T47D (cell line): ENCODE measurements at regions not wholly inside any gene's neighbourhood (a gene's known extent, or its start where the extent isn't known, plus 50 kb on each side); places are given as distances from the start of the nearest gene placed in this dataset.
"Not testable (repeated sequence)": the region's sequence is repeated elsewhere in the genome, so short reads cannot be mapped to it uniquely, and the experiment has no call there.

Experiments used
- DNase-seq, 2 experiments: peaks; one replicate each; pipeline versions ENCODE4 v3.0.0 to v3.0.0-alpha.2; 2011 to 2012; ENCODE audit warnings: low read depth in 1 of 2, low spot score in 1 of 2
- JUND ChIP-seq: IDR thresholded peaks from 2 replicates; pipeline ENCODE4 v1.6.1; 2012; ENCODE audit warnings: low read depth
- in situ Hi-C: cut with HindIII; loops from 2 replicates; pipeline ENCODE4 v1.10.0; 2016; ENCODE audit warnings: low sequenced_read_pairs, low pct_unique_long_range_greater_than_20kb

DNA sequence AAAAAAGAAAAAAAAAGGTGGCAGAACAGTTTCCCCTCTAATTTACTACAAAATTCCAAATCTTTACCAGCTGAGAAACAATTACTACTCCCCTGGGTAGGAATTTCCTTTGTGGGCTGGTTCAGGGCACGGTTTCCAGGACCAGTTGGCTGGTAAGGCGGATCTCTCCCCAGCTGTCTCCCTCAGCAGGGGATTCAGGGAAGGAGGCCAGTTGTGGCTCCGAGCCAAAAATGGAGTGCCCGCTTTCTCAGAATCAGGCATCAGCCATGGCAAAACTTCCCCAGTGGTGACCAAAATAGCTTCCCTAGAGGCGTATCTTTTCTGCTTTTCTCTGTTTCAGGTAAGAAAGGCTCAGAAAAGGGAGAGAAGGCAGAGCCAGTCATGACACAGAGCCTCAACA lies 91.2 kb downstream of the ZNF22 start:
- DNase-seq: no peak
- no peak for TF ChIP-seq JUND
- in situ Hi-C loops: no loop called here

DNA sequence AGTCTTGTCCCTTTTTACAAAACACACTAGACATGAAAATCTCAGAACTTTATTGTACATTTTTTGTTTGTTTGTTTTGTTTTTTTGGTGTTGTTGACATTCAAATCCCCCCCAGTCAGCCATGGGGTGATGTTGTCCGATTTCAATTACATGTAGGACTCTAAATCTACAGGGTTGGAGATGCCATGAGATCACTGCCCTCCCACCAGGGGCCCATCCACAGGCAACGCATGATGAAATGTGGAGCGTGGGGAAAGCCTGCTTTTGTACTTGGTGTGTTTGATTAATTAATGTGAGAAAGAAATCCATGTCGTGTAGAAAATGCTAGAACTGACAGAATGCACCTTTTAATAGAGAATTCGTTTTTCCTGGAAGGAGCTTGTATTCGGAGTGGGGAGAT lies 93.2 kb downstream of the ZNF22 start:
- in situ Hi-C loops: no loop called here
- TF ChIP-seq JUND: no peak
- DNase-seq: no peak

DNA sequence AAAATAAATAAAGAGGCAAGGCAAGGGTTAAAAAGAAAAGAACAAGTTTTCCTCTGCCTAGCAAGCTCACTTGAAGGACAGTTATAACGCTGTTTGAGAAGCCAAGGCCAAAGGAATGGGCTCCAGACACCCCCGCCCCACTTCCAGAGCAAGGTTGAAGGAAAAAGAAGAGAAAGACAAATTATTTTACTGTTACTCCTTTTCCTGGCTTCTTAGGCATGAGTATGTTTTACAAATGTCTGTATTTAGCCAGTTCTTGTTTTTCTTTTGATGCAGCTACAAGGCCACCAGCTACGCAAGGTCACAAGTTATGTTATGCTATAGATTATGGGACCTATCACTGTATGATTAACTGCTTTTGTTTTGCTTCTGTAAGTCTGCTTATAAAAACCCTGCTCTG lies 94.6 kb downstream of the ZNF22 start:
- no peak for TF ChIP-seq JUND
- in situ Hi-C loops: no loop called here
- no peak for DNase-seq

DNA sequence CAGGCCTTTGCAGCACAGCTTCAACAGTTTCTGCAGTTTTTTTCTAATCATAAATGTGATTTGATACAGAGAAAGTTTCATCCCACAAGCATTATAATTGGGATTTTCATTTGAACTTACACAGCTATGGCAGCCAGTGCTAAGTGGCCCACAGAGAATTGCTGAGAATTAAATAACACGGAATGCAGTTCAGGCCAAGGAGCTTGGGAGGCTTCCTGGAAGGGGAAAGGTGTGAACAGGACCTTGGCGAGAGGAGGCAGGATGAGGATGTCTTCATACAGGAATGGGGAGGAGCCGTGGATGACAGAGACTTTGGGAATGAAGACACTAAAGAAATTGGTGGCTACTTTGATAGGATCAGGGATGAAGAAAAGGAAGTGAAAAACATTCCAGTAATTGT lies 95.3 kb downstream of the ZNF22 start:
- TF ChIP-seq JUND: no peak
- DNase-seq: no peak
- in situ Hi-C loops: no loop called here

DNA sequence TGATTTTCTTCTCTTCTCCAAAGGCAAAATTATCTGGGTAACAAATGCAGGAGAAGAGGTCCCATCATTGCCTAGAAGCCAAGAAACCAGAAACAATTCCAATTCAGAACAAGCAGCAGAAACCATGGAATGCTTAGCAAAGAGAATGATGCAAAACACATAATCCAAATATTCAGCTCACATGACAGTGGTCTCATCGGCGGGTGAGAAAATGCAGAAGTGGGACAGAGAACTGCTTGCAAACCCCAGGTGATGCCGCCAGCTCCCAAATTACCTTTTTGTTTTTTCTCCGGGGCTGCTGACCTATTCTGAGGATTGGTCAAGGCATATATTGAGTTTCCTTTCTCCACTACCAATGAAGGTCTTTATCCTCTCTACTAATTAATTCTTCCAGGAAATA lies 99.7 kb downstream of the ZNF22 start:
- no peak for DNase-seq
- in situ Hi-C loops: no loop called here
- TF ChIP-seq JUND: no peak

DNA sequence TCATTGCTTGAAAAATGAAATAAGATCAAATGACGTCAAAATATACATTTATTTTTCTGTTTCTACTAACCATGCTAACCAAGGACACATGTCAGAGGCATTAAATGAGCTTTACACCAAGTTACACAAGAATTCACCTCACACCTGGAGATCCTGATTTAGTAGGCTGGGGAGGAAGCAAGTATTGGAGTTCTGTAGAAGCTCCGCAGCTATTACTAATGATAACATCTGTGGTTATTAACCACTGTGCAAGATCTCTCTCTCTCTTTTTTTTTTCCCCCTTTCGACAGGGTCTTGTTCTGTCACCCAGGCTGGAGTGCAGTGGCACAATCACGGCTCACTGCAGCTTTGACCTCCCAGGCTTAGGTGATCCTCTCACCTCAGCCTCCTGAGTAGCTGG lies 104.0 kb downstream of the ZNF22 start:
- no peak for DNase-seq
- TF ChIP-seq JUND: no peak
- in situ Hi-C loops: no loop called here

DNA sequence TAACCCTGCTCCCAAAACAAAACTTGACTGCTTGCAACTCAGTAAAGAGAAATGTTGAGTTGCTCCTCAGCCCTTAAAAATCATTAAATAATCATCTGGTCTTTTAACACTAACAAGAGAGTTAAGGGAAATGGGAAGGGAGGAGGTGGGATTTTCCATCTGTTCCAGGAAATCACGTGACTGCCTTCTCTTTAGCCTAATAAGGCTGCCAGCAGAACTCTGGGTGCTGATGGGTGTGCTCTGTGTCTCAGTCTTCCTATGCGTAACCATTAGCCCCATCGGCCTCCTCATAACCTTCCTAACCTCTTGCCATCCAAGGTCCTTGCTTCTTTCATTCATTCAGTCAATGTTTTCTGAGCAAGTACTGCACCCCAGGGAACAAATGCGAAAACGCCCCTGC lies 104.6 kb downstream of the ZNF22 start:
- DNase-seq, in situ Hi-C loops: not testable (repeated sequence)

DNA sequence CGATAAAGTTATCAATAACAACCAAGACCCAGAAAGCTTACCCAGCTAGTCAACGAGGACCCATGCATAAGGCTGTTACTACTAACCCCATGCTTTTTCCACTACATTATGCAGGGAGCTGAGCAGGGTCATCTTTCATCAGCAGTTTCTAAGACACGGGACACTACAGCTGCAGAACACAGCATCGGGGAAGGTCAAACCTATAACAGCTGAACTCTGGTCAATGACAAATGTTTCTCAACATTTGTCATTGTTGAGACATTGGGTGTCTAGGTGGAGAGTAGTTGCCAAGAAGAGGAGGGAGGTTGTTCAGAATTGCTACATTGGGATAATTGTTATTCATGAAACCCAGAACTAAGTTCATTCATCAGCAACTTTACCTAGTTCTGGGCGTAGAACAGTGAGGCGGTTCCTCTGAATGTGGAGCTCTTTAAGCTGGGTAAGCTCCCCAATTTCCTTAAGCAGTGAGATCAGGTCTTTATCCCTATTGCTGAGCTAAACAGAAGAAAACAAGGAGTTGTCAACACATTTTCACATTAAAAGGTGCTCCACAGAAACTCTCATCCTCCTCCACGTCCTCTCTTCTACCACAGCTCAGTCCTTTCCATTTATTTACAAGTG lies 105.6 kb downstream of the ZNF22 start:
- in situ Hi-C loops: no loop called here
- no peak for TF ChIP-seq JUND
- DNase-seq: no peak

DNA sequence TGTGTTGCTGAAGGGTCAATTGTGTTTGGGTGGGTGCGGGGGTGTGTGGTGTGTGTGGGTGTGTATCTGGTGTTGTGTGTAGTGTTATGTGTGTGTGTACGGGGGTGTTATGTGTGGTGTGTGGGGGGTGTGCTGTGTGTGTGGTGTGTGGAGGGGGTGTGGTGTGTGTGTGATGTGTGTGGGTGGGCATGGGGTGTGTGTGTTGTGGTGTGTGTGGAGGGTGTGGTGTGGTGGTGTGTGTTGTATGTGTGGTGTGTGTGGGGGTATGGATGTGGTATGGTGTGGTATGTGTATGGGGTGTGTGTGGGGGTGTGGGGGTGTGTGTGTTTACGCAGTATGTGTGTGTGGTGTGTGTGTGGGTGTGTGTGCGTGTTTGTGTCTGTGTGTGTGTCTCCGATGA lies 110.8 kb downstream of the ZNF22 start:
- in situ Hi-C loops: no loop called here
- TF ChIP-seq JUND: no peak
- DNase-seq: no peak

DNA sequence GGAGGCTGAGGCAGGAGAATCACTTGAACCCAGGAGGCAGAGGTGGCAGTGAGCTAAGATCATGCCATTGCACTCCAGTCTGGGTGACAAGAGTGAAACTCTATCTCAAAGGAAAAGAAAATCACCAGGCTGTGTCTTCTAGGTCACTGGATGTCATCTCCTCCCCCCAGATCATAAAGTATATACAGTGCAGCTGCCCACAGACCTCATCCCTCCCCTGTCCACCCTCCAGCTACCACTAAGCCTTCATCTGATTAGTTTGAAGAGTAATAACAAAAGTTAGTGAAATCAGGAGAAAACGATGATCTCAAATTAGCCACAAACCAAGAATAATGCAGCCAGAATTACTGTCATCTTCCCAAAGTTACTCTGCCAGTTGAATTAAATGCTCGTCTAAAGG lies 117.2 kb downstream of the ZNF22 start:
- in situ Hi-C loops, DNase-seq: not testable (repeated sequence)

DNA sequence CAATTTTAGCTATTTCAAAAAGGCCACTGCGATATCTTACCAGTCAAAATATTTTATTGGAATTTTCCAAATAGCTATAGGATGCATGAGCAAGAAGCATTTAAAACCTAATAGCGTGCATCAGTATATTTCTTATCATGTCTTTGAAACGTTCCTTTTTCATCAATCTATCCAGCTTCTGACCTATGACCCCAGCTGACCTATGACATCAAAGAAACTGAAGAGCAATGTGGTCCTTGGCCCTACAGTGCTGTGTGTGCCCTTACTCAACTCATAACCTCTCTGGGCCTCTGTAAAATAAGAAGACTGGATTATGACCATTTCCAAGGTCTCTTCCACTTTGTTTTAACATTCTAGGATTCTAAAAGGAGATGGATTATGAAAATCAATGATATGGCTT lies 118.2 kb downstream of the ZNF22 start:
- DNase-seq: no peak
- no peak for TF ChIP-seq JUND
- in situ Hi-C loops: no loop called here

DNA sequence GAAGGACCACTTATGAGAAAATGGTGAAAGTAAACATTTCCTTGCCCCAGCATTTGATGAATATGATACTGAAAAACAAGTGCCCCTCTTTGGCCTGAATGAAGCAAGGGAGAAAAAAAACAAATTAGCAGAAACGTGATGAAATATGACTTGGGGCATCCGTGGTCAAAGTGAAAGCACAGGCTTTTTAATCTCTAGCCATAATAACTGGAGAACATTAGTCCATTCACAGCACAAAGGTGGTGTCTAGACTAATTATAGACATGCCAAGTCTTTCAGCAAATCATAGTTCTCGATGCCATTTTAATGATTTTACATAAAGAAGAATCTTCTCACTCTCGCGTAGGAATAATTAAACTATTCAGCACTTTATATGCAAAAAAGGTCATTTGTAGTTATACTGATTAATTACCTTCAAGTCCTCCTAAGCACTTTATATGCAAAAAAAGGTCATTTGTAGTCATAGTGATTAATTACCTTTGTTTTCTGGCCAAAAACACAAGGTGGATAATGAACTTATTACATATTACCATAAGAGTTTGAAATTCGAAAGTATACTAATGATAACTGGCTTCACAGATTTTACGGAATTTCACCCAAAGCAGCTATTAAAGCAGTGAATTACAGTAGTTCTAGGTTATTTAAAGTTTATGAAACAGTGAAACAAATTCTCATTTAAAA lies 121.6 kb downstream of the ZNF22 start:
- DNase-seq, in situ Hi-C loops: not testable (repeated sequence)

DNA sequence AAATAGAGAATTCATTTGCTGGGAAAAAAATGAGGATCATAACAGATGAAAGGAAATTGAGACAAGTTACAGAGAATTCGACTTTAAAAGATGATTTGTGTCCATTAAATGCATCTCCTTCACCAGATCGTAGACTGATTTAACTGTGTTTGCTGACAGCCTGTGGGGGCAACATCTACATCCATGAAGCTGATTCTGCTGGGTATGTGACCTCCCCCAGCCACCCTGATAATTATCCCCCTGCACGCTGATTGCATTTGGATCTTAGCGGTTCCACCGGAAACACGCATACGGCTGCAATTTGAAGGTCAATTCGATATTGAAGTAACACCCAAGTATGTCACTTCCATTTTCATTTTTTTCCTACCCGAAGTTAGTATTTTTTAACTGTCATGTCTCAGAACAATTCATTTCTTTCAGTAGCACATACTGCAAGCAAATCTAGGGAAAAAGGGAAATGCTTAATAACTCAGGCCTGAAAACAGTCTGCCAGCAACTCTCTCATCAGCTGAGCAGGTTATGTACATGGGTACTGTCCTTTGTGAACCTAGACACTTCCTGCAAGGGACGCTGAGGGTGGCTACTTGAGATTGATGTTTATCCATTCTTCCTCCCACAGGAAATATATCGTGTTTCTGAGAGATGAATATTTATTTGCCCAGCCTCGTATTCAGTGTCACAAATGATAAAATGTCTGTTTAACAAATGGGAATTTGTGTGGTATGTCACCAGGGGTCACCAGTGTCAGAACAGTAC lies 134.9 kb downstream of the ZNF22 start:
- in situ Hi-C loops: no loop called here
- TF ChIP-seq JUND: no peak
- no peak for DNase-seq

DNA sequence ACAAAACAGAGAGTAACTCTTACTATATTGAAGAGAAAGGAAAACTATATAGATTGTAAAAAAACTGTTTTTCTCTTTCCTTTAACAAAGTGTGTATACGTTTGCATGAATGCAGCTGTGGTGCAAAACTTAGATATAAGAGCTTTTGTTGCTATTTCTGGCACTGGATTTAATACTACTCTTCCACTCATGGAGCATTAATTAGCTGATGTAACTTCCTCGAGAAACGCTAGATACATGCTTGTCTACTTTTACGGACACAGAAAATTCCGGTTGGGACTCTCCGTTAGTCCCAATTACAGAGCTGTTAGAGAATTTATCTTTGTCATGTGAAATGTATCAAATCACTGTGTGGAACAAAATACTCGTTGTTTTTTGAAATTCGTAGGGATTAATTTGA lies 135.5 kb downstream of the ZNF22 start:
- no peak for DNase-seq
- in situ Hi-C loops: no loop called here

More for the DNA sequence above, 135.5 kb downstream of the ZNF22 start:
- no peak for TF ChIP-seq JUND
